ENCODE measurements at regions not wholly inside any gene's neighbourhood (a gene's known extent, or its start where the extent isn't known, plus 50 kb on each side); places are given as distances from the start of the nearest gene placed in this dataset.

DNA sequence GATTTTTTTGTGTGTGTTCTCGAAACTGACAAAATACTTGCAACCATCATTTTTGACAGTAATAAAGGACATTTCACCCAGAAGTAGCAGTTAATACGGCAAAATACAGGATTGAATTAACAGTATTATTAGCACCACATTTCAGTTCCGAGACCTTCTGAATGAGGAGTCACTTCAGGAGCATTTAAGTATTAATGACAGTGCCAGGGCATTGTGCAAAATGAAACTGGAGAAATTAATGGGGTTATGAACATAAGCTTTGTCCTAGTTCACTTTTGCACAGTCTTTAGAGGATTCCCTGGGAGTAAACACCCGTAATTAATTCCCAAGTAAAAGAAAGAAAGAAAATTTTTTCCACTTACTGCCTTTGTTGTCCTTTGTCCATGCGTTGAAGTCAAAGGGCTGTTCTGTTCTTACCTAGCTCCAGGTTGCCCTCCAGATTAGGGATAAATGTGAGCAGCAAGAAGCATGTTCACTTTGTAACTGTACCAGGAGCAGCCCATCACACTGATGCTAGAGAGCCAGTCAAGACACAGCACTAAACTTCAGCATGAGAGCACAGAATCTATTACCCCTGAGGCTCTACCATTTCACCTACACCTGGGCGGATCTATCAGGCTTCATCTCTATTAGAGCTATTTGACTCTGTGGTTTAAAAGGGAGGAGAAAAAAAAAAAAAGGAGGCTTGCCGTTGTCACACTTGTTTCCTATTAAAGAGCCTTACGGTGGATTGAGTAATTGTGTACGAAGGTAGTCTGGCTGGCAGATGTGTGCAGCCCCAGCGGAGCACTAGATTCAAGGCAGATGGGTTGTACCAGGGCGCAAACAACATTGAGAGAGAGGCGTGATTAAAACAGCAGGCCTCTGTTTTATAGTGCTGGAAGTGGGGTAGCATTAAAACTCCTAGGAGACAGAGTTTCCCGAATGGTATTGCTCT is 297.8 kb upstream of the SEMA3A start:
- TF ChIP-seq, protein P1, sequence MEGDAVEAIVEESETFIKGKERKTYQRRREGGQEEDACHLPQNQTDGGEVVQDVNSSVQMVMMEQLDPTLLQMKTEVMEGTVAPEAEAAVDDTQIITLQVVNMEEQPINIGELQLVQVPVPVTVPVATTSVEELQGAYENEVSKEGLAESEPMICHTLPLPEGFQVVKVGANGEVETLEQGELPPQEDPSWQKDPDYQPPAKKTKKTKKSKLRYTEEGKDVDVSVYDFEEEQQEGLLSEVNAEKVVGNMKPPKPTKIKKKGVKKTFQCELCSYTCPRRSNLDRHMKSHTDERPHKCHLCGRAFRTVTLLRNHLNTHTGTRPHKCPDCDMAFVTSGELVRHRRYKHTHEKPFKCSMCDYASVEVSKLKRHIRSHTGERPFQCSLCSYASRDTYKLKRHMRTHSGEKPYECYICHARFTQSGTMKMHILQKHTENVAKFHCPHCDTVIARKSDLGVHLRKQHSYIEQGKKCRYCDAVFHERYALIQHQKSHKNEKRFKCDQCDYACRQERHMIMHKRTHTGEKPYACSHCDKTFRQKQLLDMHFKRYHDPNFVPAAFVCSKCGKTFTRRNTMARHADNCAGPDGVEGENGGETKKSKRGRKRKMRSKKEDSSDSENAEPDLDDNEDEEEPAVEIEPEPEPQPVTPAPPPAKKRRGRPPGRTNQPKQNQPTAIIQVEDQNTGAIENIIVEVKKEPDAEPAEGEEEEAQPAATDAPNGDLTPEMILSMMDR (IDR thresholded peaks at IDR 0.05), result no peak
- TF ChIP-seq, protein P2, sequence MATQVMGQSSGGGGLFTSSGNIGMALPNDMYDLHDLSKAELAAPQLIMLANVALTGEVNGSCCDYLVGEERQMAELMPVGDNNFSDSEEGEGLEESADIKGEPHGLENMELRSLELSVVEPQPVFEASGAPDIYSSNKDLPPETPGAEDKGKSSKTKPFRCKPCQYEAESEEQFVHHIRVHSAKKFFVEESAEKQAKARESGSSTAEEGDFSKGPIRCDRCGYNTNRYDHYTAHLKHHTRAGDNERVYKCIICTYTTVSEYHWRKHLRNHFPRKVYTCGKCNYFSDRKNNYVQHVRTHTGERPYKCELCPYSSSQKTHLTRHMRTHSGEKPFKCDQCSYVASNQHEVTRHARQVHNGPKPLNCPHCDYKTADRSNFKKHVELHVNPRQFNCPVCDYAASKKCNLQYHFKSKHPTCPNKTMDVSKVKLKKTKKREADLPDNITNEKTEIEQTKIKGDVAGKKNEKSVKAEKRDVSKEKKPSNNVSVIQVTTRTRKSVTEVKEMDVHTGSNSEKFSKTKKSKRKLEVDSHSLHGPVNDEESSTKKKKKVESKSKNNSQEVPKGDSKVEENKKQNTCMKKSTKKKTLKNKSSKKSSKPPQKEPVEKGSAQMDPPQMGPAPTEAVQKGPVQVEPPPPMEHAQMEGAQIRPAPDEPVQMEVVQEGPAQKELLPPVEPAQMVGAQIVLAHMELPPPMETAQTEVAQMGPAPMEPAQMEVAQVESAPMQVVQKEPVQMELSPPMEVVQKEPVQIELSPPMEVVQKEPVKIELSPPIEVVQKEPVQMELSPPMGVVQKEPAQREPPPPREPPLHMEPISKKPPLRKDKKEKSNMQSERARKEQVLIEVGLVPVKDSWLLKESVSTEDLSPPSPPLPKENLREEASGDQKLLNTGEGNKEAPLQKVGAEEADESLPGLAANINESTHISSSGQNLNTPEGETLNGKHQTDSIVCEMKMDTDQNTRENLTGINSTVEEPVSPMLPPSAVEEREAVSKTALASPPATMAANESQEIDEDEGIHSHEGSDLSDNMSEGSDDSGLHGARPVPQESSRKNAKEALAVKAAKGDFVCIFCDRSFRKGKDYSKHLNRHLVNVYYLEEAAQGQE (IDR thresholded peaks at IDR 0.05; ENCODE audit: insufficient read depth in 1 of 2, low read depth in 2 of 2, low read length in 1 of 2), result no peak
- no peak for TF ChIP-seq POLR2AphosphoS5 (IDR thresholded peaks at IDR 0.05; ENCODE audit: low read depth, low read length)
- TF ChIP-seq SIN3A (IDR thresholded peaks at IDR 0.05; ENCODE audit: borderline replicate concordance, insufficient read depth, low read depth, low read length), result no peak
